ENCODE measurements at regions not wholly inside any gene's neighbourhood (a gene's known extent, or its start where the extent isn't known, plus 50 kb on each side); places are given as distances from the start of the nearest gene placed in this dataset.

DNA sequence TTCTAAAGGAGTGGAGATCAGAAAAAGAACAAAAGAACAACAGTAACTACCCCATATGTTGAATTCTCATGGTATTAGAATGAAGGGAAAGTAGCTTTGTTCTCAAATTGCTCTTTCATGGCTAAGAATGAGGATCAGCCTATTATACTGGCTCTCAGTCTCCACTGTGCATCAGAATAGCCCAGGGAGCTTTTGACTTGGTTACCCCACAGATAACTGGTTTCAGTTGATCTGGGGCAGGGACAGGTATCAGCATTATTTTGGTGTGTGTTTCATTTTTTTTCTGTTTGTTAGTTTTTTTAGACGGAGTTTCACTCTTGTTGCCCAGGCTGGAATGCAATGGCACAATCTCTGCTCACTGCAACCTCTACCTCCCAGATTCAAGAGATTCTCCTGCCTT lies 311.7 kb upstream of the TLE3 start:
- no peak for DNase-seq (ENCODE audit: low spot score in 2 of 2, unreplicated experiment in 2 of 2)
- H3K36me3 Mint-ChIP-seq = peaks cover 10% of the 10 kb centered on the region
- peaks cover 25% of the 10 kb centered on the region for H3K9me3 Mint-ChIP-seq
- H3K4me3 Mint-ChIP-seq = no peak overlapping the region
- no peaks in the 10 kb centered on the region for H3K27me3 Mint-ChIP-seq (ENCODE audit: low read depth)
- H3K4me1 Mint-ChIP-seq = peaks cover 20% of the 10 kb centered on the region
- TF ChIP-seq, protein P1, sequence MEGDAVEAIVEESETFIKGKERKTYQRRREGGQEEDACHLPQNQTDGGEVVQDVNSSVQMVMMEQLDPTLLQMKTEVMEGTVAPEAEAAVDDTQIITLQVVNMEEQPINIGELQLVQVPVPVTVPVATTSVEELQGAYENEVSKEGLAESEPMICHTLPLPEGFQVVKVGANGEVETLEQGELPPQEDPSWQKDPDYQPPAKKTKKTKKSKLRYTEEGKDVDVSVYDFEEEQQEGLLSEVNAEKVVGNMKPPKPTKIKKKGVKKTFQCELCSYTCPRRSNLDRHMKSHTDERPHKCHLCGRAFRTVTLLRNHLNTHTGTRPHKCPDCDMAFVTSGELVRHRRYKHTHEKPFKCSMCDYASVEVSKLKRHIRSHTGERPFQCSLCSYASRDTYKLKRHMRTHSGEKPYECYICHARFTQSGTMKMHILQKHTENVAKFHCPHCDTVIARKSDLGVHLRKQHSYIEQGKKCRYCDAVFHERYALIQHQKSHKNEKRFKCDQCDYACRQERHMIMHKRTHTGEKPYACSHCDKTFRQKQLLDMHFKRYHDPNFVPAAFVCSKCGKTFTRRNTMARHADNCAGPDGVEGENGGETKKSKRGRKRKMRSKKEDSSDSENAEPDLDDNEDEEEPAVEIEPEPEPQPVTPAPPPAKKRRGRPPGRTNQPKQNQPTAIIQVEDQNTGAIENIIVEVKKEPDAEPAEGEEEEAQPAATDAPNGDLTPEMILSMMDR (IDR thresholded peaks at IDR 0.05; ENCODE audit: unreplicated experiment) = no peak
- no peak overlapping the region for H3K27ac Mint-ChIP-seq

DNA sequence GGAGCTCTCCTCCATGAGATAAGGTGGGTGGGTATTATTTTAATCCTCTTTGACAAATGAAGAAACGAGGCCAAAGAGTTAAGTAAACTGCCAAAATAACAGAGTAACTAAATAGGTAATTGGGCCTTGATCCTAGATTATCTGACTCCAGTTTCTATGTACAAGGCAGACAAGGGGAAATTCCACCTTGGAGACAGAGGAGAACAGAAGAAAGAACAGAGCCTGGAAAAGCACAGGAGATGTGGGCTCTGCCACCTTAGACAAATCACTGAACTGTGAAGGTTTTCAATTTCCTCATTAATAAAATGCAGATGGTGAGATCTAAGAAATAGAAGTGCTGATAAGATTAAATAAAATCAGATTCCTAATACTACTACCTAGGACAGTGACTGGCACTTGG lies 310.2 kb upstream of the TLE3 start:
- Mint-ChIP-seq H3K4me3 (no peak overlapping the region), H3K27me3 (ENCODE audit: low read depth) (no peaks in the 10 kb centered on the region)

DNA sequence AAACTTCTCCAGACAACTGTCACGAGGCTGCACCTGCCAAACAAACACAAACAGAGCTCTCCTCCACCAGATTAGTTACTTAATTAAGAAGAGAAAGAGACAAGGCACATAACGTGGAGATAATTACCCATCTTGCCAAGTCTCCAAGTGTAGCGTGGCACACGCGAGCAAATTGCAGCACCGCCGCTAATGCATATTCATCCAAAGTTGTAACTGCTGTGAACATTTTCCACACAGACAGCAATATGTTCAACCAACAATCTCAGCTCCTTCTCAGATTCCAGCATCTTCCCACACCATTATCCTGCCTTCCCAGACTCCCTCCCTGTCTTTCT lies 309.6 kb upstream of the TLE3 start:
- Mint-ChIP-seq H3K9me3 (peaks cover 27% of the 10 kb centered on the region), H3K27ac (no peak overlapping the region), H3K27me3 (ENCODE audit: low read depth) (no peaks in the 10 kb centered on the region)

More for the DNA sequence above, 310.2 kb upstream of the TLE3 start:
- Mint-ChIP-seq H3K27ac (no peak overlapping the region), H3K9me3 (peaks cover 27% of the 10 kb centered on the region), H3K4me1 (peaks cover 20% of the 10 kb centered on the region), H3K36me3 (peaks cover 10% of the 10 kb centered on the region)
- no peak for DNase-seq (ENCODE audit: low spot score in 2 of 2, unreplicated experiment in 2 of 2)
- TF ChIP-seq, protein P1 (IDR thresholded peaks at IDR 0.05; ENCODE audit: unreplicated experiment) = no peak

DNA sequence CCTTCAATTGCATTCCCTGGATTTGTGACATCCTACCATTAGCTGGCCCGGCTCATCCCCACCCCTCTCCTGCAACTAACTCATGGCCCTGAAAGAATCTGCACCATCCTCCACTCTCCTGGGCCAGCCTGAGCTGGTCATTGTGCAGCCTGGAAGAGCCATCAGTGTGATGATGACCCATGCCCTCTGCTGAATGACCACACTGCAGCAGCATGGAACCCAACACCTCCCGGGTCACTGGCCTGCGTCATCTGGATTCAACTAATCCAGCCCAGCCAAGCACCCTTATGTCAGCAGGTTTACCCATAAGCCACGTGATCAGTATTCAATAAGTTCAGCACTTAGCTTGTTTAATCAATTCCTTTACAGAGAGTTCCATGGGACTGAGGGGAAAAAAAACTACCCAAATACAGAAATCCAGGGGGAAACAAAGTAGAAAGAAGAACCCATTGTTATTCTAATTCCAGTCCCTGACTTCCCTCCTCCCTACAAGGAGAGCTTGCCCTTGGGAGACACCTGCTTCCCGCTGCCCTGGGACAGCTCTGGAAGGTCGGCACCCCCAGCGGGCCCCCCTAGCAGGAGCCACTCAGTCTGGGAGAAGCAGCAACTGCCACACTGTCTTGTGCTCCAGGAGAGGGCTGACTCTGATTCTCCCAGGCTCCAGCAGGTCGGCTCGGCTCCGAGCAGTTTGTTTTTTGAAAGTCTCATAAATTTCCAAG lies 309.1 kb upstream of the TLE3 start:
- H3K4me1 Mint-ChIP-seq = peaks cover 20% of the 10 kb centered on the region
- TF ChIP-seq, protein P1 (IDR thresholded peaks at IDR 0.05; ENCODE audit: unreplicated experiment) = no peak
- no peak overlapping the region for H3K27ac Mint-ChIP-seq
- H3K36me3 Mint-ChIP-seq = peaks cover 10% of the 10 kb centered on the region
- peaks cover 27% of the 10 kb centered on the region for H3K9me3 Mint-ChIP-seq
- no peak for DNase-seq (ENCODE audit: low spot score in 2 of 2, unreplicated experiment in 2 of 2)
- H3K4me3 Mint-ChIP-seq = no peak overlapping the region
- H3K27me3 Mint-ChIP-seq (ENCODE audit: low read depth) = no peaks in the 10 kb centered on the region

More for the DNA sequence above, 309.6 kb upstream of the TLE3 start:
- TF ChIP-seq, protein P1 (IDR thresholded peaks at IDR 0.05; ENCODE audit: unreplicated experiment) = no peak
- Mint-ChIP-seq H3K36me3 (peaks cover 10% of the 10 kb centered on the region), H3K4me3 (no peak overlapping the region), H3K4me1 (peaks cover 20% of the 10 kb centered on the region)
- no peak for DNase-seq (ENCODE audit: low spot score in 2 of 2, unreplicated experiment in 2 of 2)

DNA sequence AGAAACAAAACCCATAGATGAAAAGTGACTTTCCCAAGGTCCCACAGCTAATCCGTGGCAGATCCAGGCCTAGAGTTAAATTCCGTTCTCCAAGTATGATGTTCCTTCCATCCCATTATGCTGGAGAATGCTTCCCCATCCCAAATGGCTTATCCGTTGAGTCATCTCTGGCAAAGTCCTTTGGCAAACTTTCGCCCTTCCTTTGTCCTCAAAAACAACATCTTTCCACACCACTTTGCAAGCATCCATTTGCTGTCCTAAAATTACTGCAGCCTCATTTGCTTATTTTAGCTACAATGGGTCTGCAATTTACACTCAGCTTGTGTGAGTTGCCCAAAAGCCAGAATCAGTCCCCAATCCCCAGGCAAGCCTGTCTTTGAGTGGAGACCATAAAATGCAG lies 304.0 kb upstream of the TLE3 start:
- TF ChIP-seq, protein P1 (IDR thresholded peaks at IDR 0.05; ENCODE audit: unreplicated experiment) = no peak
- Mint-ChIP-seq H3K9me3 (peaks cover 8% of the 10 kb centered on the region), H3K4me1 (peaks cover 16% of the 10 kb centered on the region), H3K4me3 (no peak overlapping the region), H3K27ac (no peak overlapping the region), H3K36me3 (no peaks in the 10 kb centered on the region), H3K27me3 (ENCODE audit: low read depth) (peaks cover 6% of the 10 kb centered on the region)
- DNase-seq (ENCODE audit: low spot score in 2 of 2, unreplicated experiment in 2 of 2) = no peak
